Cardiac fibroblast (primary cell): ENCODE measurements at regions not wholly inside any gene's neighbourhood (a gene's known extent, or its start where the extent isn't known, plus 50 kb on each side); places are given as distances from the start of the nearest gene placed in this dataset.

Experiments used
- DNase-seq, 2 donors: peaks; one replicate each; pipeline versions ENCODE4 v3.0.0 to v3.0.0-alpha.2; 2010; ENCODE audit warnings: low read depth in 2 of 2
- H3K4me3 ChIP-seq, 2 donors: replicated peaks in 1 of 2; 1 replicate in 1 of 2; 2 replicates in 1 of 2; pipeline ENCODE4 v1.5.1; 2011; ENCODE audit warnings: low read depth in 2 of 2, low read length in 2 of 2, mild to moderate bottlenecking in 2 of 2, moderate library complexity in 1 of 2
- CTCF ChIP-seq: IDR thresholded peaks from one replicate; pipeline ENCODE4 v1.5.1; 2011; ENCODE audit warnings: low read depth, mild to moderate bottlenecking, low read length, inconsistent platforms

DNA sequence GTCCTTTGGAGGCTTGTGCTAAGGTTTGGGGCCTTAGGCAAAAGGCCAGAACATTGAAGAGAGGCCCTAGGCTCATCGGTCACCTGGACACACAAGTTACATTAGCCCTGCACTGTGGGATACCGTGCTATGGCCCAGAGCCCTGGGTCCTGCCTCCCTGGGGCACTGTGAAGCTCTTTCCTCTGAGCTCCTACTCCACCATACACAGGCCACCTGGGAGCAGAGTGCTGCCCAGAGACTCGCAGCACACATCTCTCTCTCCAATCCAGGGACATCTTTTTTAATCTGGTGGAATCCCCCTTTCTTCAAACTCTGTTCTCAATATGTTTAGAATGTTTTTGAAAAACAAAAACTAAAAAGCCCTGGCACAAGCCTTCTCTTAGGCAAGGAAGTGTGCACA is 314.2 kb upstream of the RGS6 start:
- no peak for DNase-seq
- no peak for TF ChIP-seq CTCF
- H3K4me3 ChIP-seq: no peak overlapping the region

- H3K4me3 ChIP-seq: no peak overlapping the region
- DNase-seq: no peak
- no peak for TF ChIP-seq CTCF
These were observed 313.5 kb upstream of the RGS6 start for GRCh38 chr14:71618716-71619115.

GRCh38 chr14:71619472-71619871 is 312.8 kb upstream of the RGS6 start:
- no peak for DNase-seq
- no peak for TF ChIP-seq CTCF
- no peak overlapping the region for H3K4me3 ChIP-seq

DNA sequence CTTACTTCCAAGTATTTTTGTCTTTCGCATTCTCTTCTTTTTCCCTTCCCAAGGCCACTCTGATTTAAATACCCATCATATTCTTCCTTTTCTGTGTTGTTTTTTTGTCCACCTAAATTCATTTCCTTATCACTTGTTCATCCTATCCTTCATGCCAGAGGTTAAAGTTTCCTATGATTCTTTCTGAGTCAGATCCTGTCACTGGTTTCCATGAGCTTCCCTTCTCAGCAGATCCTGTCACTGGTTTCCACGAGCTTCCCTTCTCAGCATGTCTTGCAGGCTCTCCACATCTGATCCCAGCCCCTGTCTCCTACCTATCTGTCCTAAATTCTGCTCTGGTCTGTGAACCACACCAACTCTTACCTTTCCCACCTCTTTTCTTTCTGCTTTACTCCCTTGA is 311.8 kb upstream of the RGS6 start:
- no peak overlapping the region for H3K4me3 ChIP-seq
- no peak for TF ChIP-seq CTCF
- DNase-seq: peak; percentile 36 to 72

- TF ChIP-seq CTCF: no peak
- DNase-seq: peak in 1 of 2 donors; percentile 31
- no peak overlapping the region for H3K4me3 ChIP-seq
These were observed 311.0 kb upstream of the RGS6 start for GRCh38 chr14:71621276-71621675.

DNA sequence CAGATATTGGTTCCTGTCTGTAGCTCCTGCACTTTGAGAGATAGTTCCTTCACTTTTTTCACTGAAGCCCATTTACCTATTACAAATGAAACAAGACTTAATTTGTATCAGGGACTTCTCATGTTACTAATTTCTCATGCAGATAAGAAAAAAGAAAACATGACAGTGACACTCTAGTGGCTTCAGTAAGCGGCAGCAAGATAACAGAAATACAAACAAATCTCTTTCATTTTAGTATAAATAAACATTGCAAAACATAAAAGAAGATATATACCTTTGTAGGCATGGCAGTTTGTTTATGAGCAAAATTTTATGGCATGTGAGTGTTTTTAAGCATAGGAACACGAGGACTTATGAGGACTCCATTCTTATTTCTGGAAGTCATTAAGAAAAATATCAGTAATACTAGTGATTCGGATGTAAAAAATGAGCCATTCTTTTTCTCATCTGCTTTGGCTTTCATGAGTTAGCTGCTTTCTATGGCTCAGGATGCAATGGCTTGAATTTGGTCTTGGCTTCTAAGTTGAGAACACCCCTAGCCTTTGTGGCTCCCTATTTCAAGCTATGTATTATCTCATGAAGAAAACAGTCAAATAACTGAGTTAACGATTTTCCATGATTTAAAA is 310.1 kb upstream of the RGS6 start:
- peak in 1 of 2 donors; percentile 30 for DNase-seq
- no peak overlapping the region for H3K4me3 ChIP-seq
- no peak for TF ChIP-seq CTCF

DNA sequence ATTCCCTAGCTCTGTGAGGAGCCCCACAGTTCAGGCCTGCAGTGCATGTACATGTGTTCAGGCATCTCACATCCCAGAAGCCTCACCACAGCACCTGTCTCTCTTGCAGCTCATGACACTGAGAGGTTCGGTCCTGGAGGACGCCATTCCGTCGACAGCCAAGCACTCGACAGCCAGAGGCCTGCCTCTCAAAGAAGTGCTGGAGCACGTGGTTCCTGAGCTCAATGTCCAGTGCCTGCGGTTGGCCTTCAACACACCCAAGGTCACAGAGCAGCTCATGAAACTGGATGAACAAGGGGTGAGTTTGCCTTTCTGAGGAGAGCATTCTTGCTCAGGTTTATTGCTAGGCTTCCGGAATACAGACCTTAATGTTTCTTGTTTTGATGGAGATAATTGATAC is 308.3 kb upstream of the RGS6 start:
- H3K4me3 ChIP-seq: no peak overlapping the region
- TF ChIP-seq CTCF: no peak
- DNase-seq: no peak
